NCI-H446 treated with DMSO at 0.1 percent for 48 hours (cell line): ENCODE measurements at regions not wholly inside any gene's neighbourhood (a gene's known extent, or its start where the extent isn't known, plus 50 kb on each side); places are given as distances from the start of the nearest gene placed in this dataset.
A peak's percentile ranks its signal among the peaks of the same experiment; 100 is the strongest.

Experiments
- DNase-seq: peaks from one replicate; lab custom pipeline; 2025; lab: John Stamatoyannopoulos, UW

- DNase-seq, result peak; percentile 93
Observed at GRCh38 chr20:48463916-48464315, 363.9 kb downstream of the PREX1 start.

DNA sequence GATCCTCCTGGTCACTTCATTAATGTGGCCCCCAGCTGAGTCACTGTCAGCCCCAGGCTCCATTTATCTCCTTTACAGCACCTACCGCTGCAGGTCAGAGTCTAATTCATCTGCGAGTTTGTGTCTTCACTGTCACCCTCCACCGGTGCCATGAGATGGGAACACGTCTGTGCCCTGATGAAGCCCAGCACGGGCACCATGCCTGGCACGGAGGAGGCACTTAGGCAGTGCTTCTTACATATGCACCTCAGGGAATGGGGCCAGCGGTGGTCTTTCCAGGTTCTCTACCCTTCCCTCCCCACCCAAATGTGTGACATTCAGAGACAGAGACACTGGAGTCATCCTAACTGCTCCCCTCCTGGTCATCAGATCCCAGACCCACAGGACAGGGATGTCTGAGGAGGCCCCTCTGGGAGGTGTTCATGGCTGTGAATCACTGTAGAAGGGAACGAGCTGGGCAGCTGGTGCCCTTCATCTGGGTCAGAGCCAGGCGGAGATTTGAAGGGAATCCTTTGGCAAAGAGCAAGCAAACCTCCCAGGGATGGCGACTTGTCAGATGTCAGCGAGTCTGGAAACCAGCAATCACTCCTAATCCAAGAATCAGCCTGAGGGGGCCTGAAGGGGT is 364.6 kb downstream of the PREX1 start:
- DNase-seq, result peak; percentile 90

DNA sequence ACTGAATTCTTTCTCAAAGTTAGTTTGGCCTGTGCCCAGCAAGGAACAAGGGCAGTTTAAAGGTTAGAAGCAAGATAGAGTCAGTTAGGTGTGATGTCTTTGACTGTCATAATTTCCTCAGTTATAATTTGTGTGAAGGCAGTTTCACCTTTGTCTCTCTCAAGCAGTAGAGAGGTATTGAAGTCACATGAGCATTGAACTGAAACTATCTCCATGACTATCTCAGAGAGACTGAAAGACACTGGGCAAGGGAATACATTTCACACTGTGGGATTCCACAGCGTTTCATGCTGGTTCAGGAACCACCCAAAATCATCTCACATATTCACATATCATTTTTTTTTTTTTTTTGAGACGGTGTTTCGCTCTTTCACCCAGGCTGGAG is 366.1 kb downstream of the PREX1 start:
- no peak for DNase-seq

DNA sequence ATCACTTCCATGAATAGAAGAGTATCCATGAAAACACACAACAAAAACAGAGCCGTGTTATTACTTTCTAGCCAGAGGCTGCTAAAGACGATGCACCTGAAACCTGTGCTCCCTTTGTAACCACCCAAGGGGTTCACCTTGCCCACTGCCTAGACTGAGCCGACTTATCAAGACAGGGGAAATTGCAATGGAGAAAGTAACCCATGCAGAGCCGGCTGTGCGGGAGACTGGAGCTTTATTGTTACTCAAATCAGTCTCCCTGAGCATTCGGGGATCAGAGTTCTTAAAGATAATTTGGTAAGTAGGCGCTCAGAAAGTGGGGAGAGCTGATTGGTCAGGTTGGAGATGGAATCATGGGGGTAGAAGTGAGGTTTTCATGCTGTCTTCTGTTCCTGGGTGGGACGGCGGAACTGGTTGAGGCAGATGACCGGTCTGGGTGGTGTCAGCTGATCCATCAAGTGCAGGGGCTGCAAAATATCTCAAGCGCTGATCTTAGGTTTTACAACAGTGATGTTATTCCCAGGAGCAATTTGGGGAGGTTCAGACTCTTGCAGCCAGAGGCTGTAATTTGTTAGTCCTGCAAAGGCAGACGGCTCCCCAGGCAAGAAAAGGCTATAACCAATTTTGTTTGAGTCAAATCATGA is 366.6 kb downstream of the PREX1 start:
- DNase-seq, result no peak

GRCh38 chr20:48460681-48461080 is 367.1 kb downstream of the PREX1 start:
- DNase-seq, result no peak

- DNase-seq, result no peak
Observed at GRCh38 chr20:48459722-48460395, 367.9 kb downstream of the PREX1 start.

DNA sequence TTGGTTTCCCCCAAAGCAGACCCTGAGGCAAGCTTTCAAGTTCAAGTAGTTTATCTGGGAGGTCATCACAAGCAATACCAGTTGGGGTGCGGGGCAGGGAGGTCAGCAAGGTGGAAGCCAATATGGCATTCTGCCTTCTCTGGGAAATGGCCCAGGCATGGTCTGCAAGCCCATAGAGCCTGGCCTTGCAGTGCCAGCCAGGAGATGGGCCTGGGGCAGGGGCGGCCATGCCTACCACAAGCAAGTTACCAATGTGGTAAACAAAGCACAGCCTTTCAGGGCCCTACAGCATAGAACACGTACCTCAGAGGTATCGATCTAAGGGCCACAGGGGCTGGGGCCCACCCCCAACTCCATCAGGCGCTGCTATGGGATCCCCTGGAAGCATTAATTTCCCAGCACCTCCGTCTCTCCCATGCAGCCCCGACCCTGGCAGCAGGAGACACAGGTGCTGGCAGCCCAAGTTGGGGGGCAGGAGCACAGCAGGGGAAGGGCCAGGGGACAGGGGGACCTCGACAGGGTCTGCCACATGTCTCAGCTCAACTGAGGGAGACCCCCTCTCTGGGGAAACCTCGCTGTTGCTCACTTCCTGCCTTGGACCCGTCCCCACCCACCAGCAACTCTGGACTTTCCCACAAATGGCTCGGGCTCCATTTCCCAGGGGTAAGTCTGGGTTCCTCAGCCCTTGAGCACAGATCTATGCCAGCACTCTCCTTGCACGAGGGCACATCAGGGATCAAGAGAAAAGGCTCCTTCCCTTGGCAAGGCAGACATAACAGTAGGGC is 369.0 kb downstream of the PREX1 start:
- no peak for DNase-seq

DNA sequence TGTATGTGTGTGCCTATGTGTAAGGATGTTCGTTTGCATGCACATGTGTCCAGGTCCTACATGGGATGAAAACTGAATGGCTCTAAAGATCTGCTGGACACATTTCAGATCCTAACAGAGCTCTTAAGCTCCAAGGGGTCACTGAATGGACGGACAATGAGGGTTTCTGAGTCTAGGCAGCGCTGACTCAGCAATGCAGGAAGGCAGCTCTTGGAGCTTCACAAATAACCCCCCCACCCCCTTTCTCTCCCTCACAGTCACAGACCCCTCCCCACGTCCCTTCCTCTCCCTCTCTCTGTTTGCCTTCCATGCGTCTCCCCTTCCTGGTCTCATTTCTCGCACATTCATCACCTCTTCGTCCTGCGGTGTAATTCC is 369.8 kb downstream of the PREX1 start:
- DNase-seq, result no peak

DNA sequence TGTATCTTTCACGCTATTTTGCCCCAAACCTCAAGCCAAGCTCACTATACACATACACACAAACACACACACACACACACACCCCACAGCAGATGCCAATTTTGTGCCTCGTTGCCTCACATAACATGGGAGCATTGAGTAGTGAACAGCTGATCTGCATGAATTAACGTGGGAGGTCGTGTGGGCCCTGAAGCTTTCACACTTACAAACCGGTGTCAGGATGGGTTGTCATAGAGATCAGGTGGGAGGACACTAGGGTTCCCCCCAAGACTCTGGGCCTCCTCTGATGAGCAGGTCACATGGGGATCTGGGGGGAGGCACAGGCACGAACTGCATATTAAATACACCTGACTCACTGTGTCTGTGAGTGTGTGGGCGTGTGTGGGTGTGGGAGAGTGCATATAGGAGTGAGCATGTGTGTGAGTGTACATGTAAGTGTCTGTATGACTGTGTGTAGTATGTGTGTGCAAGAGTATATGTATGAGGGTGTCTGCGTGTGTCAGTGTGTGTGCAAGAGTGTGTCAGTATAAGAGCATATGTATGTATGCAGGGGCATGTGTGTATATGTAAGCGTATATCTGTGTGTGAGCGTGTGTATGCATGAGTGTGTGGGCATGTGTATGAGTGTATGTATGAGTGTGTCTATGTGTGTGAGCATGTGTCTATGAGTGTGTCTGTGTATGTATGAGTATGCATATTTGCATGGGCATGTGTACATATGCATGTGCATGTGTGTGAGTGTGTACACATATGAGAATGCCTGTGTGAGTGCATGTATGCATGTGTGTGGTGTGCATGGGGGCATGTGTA is 370.4 kb downstream of the PREX1 start:
- DNase-seq, result peak; percentile 68

DNA sequence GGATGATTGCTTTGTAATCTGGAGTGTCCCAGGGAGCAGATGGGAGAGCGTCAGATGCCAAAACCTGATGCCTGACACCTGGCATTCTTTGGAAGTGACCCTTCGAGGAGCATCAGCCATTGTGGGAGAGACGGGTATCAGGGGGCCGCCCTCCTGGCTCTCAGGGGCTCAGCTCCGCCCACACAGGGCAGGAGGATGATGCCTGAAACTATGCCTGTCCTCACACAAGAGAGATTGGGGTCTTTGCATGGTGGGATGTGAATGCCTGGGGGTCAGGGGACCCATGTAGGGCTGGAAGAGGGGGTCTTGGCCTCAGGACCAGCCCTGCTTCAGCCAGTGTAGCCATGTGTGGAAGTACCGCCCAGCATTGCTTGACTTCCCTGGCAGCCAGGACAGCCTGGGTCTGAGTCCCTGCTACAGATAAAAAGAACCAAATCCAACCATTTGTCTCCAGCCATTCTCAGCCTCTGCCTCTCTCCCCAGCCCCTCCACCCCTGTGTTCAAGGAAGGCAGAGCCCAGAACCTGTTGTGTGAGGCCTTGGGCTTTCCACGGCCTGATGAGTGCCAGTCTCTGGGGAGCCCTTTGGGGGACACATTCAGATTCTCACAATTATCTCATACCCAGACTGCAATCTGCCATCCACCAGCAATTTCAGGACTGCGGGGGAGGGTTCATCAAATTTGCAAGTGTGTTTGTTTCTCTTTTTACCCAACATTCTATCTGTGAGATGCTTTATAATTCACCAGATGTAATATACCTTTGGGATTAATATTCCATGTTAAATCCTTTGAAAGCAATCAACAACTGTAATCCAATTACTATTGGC is 371.2 kb downstream of the PREX1 start:
- peak; percentile 68 for DNase-seq

DNA sequence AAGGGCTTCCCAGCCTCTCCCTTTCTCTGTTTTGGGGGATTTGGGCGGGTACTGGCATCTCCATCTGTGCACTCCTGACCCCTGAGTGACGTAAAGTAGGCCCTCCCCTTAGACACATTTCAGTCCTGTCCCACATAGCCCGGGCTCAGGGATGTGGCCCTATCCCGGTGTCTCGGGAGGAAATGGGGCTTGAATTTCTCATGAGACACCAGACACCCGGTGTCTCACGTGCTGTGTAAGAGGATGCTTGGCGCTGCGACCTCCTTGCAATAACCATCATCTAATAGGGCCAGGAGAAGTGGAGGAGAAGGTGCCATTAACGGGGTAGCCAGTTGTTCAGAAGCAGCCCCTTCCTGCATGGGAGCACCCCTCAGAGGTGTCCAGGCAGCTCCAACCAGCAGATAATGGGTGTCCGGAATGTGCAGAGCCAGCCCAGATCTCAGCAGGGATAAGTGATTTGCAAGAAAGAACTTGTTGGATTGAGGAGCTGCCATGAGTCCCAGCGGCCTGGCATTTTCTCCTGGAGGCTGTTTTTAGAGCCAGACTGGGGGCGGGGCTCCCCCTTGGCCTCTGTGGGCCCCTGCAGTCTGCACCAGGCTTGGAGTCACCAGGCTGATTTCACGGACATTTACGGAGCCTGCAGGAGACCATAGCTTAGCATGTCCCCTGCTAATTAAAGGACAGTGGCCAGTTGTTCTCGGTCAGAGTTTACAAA is 372.0 kb downstream of the PREX1 start:
- peak; percentile 91 for DNase-seq

- DNase-seq, result no peak
Observed at GRCh38 chr20:48454671-48455490, 372.9 kb downstream of the PREX1 start.

DNA sequence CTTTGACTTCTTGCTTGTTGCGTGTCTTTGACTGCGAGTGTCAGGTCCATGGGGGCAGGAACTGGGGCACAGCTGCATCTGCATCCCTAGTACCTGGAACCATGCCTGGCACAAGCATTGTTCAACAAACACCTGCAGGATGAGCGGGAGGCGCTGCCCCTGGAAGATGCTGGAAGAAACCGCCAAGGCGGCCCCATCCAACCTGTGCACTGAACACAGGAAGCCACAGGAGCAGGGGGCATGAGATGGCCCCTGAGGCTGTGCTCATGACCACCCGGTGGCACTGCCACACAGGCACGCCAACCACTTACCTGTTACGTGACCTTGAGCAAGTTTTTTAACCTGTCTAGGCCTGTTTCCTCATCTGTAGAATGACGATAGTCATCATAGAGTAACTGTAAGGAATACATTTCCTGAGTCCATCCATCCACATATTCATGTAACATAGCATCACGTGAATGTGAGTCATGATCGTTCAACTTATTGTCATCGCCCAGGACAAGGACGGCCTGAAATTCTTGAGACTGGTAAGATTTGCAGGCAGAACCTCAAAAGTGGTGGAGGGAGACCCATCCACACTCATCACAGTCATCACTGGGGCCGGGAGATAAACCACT is 374.2 kb downstream of the PREX1 start:
- DNase-seq, result no peak

DNA sequence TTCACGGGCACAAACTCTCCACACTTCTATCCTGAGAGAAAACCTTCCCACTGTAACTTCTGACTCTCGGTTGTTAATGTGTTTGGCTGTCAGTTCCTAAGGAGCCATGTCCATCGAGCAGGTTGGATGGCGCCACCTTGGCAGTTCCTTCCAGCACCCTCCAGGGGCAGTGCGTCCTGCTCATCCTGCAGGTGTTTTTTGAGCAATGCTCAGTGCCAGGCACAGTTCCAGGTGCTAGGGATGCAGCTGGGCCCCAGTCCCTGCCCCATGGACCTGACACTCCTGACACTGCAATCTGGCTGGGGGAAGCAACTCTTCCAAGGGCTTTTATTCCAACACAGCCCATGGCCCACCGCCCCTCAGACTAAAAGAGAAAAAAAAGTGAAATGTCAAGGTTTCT is 376.4 kb downstream of the PREX1 start:
- no peak for DNase-seq

DNA sequence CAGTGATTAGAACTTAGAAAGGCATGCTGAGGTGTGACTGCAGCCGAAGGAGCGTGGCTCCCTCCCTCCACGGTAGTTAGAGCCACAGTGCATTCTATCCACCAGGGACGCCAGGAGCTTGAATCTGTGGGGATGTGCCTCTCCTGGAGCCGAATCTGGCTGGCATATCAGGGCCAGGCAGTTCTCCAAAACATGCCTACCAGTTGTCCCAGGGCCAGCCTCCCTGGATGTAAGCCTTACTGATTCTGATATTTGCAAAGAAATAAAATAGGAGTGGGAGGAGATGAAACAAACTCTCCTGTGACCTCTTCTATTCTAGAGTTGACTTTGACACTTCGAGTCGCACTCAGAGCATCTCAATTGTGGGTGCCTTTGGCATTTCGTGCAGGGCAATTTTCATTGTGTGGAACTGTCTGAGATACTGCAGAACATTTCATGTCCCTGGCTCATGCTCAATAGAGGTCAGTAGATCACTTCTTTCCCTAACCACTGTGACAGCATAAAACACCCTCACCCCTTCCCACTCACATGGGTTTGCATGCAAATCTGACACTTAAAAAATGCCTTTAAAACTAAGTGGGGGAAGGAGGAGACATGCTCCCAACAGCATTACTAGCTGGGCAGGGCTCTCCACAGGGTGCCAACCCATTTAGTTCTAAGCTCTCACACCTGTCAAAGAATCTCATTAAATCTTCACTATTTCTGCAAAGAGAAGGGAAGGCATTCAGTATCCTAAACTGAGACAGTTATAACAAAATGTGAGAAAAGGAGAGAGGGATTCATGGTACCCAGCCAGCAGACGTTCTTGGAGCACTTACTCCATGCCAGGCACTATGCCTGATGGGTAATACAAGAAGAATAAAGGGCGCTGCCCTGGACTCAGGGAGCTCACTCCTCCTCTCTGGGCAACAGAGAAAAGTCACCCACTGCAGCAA is 378.9 kb downstream of the PREX1 start:
- DNase-seq, result peak; percentile 74

GRCh38 chr20:48447456-48447855 is 380.3 kb downstream of the PREX1 start:
- DNase-seq, result no peak

DNA sequence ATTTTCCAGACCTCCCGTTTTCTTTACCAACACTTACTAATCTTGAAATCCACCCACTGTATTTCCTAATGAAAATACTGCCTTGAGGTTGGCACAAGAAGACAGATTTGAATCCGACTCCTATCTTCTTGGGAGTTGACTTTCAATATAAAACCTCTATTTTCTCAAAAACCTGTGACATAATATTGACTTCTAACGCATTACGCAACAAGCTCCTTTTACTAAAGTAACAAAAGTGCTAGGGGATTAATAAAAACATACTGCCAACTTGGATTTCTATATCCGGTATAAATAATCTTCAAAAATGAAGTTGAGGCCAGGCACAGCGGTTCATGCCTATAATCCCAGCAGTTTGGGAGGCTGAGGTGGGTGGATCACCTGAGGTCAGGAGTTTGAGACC is 382.0 kb downstream of the PREX1 start:
- no peak for DNase-seq

GRCh38 chr20:48444249-48444648 is 383.6 kb downstream of the PREX1 start:
- DNase-seq, result no peak
